PC-9 (cell line): ENCODE measurements at regions not wholly inside any gene's neighbourhood (a gene's known extent, or its start where the extent isn't known, plus 50 kb on each side); places are given as distances from the start of the nearest gene placed in this dataset.

Experiments used
- BruUV-seq: library from RNA; stranded (reverse); fragments of 400-500 nt; replicated peaks from 2 replicates; lab custom pipeline; 2021; lab: Mats Ljungman, UMichigan
- CTCF ChIA-PET: fragments of 300-600 bp; sonication (Branson Sonifier 250); formaldehyde crosslinking; loops from one replicate; lab custom pipeline; 2022; ENCODE audit warnings: antibody characterized with exemption; lab: Charles Lee
- POLR2A ChIA-PET: fragments of 300-600 bp; sonication (Branson Sonifier 250); formaldehyde crosslinking; loops from one replicate; lab custom pipeline; 2022; ENCODE audit warnings: antibody characterized with exemption; ENCODE audit not compliant: unreplicated experiment; lab: Charles Lee
- DNase-seq, 2 experiments: peaks; one replicate each; pipeline versions ENCODE4 v3.0.0 to v3.0.0-alpha.2; 2015 to 2022; ENCODE audit warnings: mixed read lengths in 1 of 2
- H2AFZ ChIP-seq: fragments of 200-600 bp; sonication (generic); 2 replicates; pipeline ENCODE4 v1.8.1; 2017; ENCODE audit warnings: antibody characterized with exemption
- H3F3A ChIP-seq: fragments of 200-600 bp; sonication (generic); 2 replicates; pipeline ENCODE4 v1.8.1; 2017; ENCODE audit warnings: antibody characterized with exemption, mild to moderate bottlenecking, low read depth; ENCODE audit not compliant: insufficient read depth
- H3K27ac ChIP-seq: fragments of 200-600 bp; sonication (generic); 2 replicates; pipeline ENCODE4 v1.6.1; 2016; ENCODE audit warnings: mixed run types
- H3K27me3 ChIP-seq: fragments of 200-600 bp; sonication (generic); 2 replicates; pipeline ENCODE4 v1.6.1; 2016; ENCODE audit warnings: low read depth, mixed run types; ENCODE audit not compliant: insufficient read depth
- H3K36me3 ChIP-seq: fragments of 200-600 bp; sonication (generic); 2 replicates; pipeline ENCODE4 v1.6.1; 2016; ENCODE audit warnings: low read depth, mixed run types
- H3K4me1 ChIP-seq: fragments of 200-600 bp; sonication (generic); replicated peaks from 2 replicates; pipeline ENCODE4 v1.6.1; 2016; ENCODE audit warnings: mixed run types; ENCODE audit not compliant: insufficient read depth
- H3K4me2 ChIP-seq: fragments of 200-600 bp; sonication (generic); 2 replicates; pipeline ENCODE4 v1.6.1; 2017; ENCODE audit warnings: mixed run types
- H3K4me3 ChIP-seq: fragments of 200-600 bp; sonication (generic); 2 replicates; pipeline ENCODE4 v1.6.1; 2016; ENCODE audit warnings: mixed run types
- H3K79me2 ChIP-seq: fragments of 200-600 bp; sonication (generic); 2 replicates; pipeline ENCODE4 v1.6.1; 2017; ENCODE audit warnings: low read depth, mixed run types
- H3K9me2 ChIP-seq: fragments of 200-600 bp; sonication (generic); 2 replicates; pipeline ENCODE4 v1.8.1; 2017; ENCODE audit warnings: mild to moderate bottlenecking; ENCODE audit not compliant: insufficient read depth
- H3K9me3 ChIP-seq: fragments of 200-600 bp; sonication (generic); 2 replicates; pipeline ENCODE4 v1.8.1; 2016; ENCODE audit warnings: low read depth; ENCODE audit not compliant: insufficient read depth
- H4K20me1 ChIP-seq: fragments of 200-600 bp; sonication (generic); 2 replicates; pipeline ENCODE4 v1.8.1; 2017; ENCODE audit not compliant: insufficient read depth
- CTCF ChIP-seq: fragments of 200-600 bp; sonication (generic); conservative IDR thresholded peaks from 2 replicates; pipeline ENCODE4 v1.6.1; 2017; ENCODE audit warnings: mixed run types, antibody characterized with exemption, mild to moderate bottlenecking, moderate library complexity
- EZH2 ChIP-seq: fragments of 200-600 bp; sonication (generic); IDR thresholded peaks from 2 replicates; pipeline ENCODE4 v1.8.0; 2017; ENCODE audit warnings: antibody characterized with exemption, low read depth
- intact Hi-C: fragments of 100-400 bp; cut with micrococcal nuclease; formaldehyde crosslinking; loops from one replicate; pipeline ENCODE4 v1.10.0; 2022; ENCODE audit not compliant: unreplicated experiment

- Histone ChIP-seq H3K27me3 (no peaks in the 10 kb centered on the region), H3F3A (no peaks in the 10 kb centered on the region), H3K4me3 (no peak overlapping the region), H2AFZ (no peak overlapping the region), H3K4me2 (no peak overlapping the region), H3K79me2 (no peaks in the 10 kb centered on the region), H3K9me3 (no peaks in the 10 kb centered on the region), H3K27ac (no peak overlapping the region), H4K20me1 (no peaks in the 10 kb centered on the region), H3K4me1 (no peaks in the 10 kb centered on the region), H3K36me3 (no peaks in the 10 kb centered on the region), H3K9me2 (no peaks in the 10 kb centered on the region)
- BruUV-seq: no TSS peak
- POLR2A ChIA-PET: no interaction called here
- CTCF ChIA-PET: no interaction called here
- intact Hi-C loops: no loop called here
- DNase-seq: no peak
- TF ChIP-seq EZH2: no peak
- no peak for TF ChIP-seq CTCF
Observed at GRCh38 chr4:45482346-45482745, 641.5 kb downstream of the GABRG1 start.

GRCh38 chr4:45477311-45477733 is 646.5 kb downstream of the GABRG1 start:
- Histone ChIP-seq H3K27me3 (no peaks in the 10 kb centered on the region), H3F3A (no peaks in the 10 kb centered on the region), H3K36me3 (no peaks in the 10 kb centered on the region), H2AFZ (no peak overlapping the region), H3K4me1 (no peaks in the 10 kb centered on the region), H3K4me3 (no peak overlapping the region), H3K9me3 (no peaks in the 10 kb centered on the region), H3K9me2 (no peaks in the 10 kb centered on the region), H3K27ac (no peak overlapping the region), H3K79me2 (no peaks in the 10 kb centered on the region), H3K4me2 (no peak overlapping the region), H4K20me1 (no peaks in the 10 kb centered on the region)
- POLR2A ChIA-PET: no interaction called here
- no TSS peak for BruUV-seq
- DNase-seq: no peak
- CTCF ChIA-PET: no interaction called here
- TF ChIP-seq EZH2 (no peak), CTCF (no peak)
- intact Hi-C loops: no loop called here

DNA sequence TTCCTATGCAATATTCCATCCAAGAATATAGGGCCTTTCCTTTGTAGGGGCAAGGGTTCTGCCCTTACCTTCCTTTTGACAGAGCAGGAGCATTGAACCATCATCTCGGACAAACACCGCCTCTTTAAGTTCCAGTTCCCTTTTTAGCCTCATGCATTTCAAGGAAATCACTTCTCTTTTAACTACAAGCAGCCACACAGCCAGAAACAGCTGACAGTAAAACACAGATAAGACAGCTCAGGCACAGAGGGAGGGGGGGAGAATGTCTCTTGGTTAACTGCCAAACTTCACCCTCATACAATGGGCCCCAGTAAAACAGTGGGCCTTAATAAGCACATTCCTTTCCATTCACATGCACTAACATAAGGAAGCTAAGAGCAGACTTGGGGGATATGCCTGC is 648.3 kb downstream of the GABRG1 start:
- Histone ChIP-seq H2AFZ (no peak overlapping the region), H3K4me3 (no peak overlapping the region), H3K27me3 (no peaks in the 10 kb centered on the region), H3K9me3 (no peaks in the 10 kb centered on the region), H3K36me3 (no peaks in the 10 kb centered on the region), H3K27ac (no peak overlapping the region), H3F3A (no peaks in the 10 kb centered on the region), H3K4me2 (no peak overlapping the region), H3K4me1 (no peaks in the 10 kb centered on the region), H3K79me2 (no peaks in the 10 kb centered on the region), H3K9me2 (no peaks in the 10 kb centered on the region), H4K20me1 (no peaks in the 10 kb centered on the region)
- intact Hi-C loops: no loop called here
- BruUV-seq: no TSS peak
- CTCF ChIA-PET: no interaction called here
- TF ChIP-seq EZH2: no peak
- no peak for TF ChIP-seq CTCF
- POLR2A ChIA-PET: no interaction called here
- DNase-seq: no peak
